SK-N-MC (cell line): ENCODE measurements at regions not wholly inside any gene's neighbourhood (a gene's known extent, or its start where the extent isn't known, plus 50 kb on each side); places are given as distances from the start of the nearest gene placed in this dataset.

Experiments
- EZH2 ChIP-seq: fragments of 200-600 bp; sonication (generic); IDR thresholded peaks from one replicate; pipeline ENCODE4 v1.6.1; 2017; ENCODE audit warnings: antibody characterized with exemption
- FOXP2 ChIP-seq: optimal IDR thresholded peaks from 2 replicates; pipeline ENCODE3; 2011; ENCODE audit warnings: mild to moderate bottlenecking, moderate library complexity; ENCODE audit not compliant: insufficient read depth; ENCODE audit errors: extremely low read length, control extremely low read depth
- POLR2AphosphoS5 ChIP-seq: IDR thresholded peaks from 2 replicates; pipeline ENCODE4 v1.6.1; 2012; ENCODE audit warnings: mild to moderate bottlenecking, low read depth, low read length, borderline replicate concordance

GRCh38 chr4:126298271-126298670 is 983.5 kb downstream of the FAT4 start:
- TF ChIP-seq POLR2AphosphoS5 (no peak), EZH2 (no peak), FOXP2 (no peak)
